Endodermal cell (in vitro differentiated cells): ENCODE measurements at regions not wholly inside any gene's neighbourhood (a gene's known extent, or its start where the extent isn't known, plus 50 kb on each side); places are given as distances from the start of the nearest gene placed in this dataset.

Source experiments
- DNase-seq: peaks from one replicate; pipeline ENCODE4 v3.0.0-alpha.2; 2017
- H3K27ac ChIP-seq: 2 replicates; pipeline ENCODE4 v1.5.1; 2013; ENCODE audit warnings: mild to moderate bottlenecking, low read depth, low read length, moderate library complexity
- H3K27me3 ChIP-seq: 2 replicates; pipeline ENCODE4 v1.6.1; 2013; ENCODE audit warnings: mild to moderate bottlenecking, low read length, moderate library complexity; ENCODE audit not compliant: insufficient read depth, control insufficient read depth, poor library complexity, severe bottlenecking
- H3K36me3 ChIP-seq: 2 replicates; pipeline ENCODE4 v1.7.0; 2013; ENCODE audit warnings: mild to moderate bottlenecking, low read length, moderate library complexity; ENCODE audit not compliant: control insufficient read depth, insufficient read depth
- H3K4me1 ChIP-seq: one replicate; pipeline ENCODE4 v1.7.0; 2013; ENCODE audit warnings: low read length; ENCODE audit not compliant: control insufficient read depth, insufficient read depth
- H3K4me3 ChIP-seq: 2 replicates; pipeline ENCODE4 v1.5.1; 2013; ENCODE audit warnings: mild to moderate bottlenecking, low read length, moderate library complexity
- H3K9ac ChIP-seq: 2 replicates; pipeline ENCODE4 v1.6.1; 2013; ENCODE audit warnings: mild to moderate bottlenecking, low read length, moderate library complexity; ENCODE audit not compliant: poor library complexity, severe bottlenecking; ENCODE audit errors: extremely low read depth
- H3K9me3 ChIP-seq: 2 replicates; pipeline ENCODE4 v1.6.1; 2013; ENCODE audit warnings: mild to moderate bottlenecking, low read length, moderate library complexity; ENCODE audit not compliant: control insufficient read depth
- H3K27ac Mint-ChIP-seq: 2 replicates; pipeline ENCODE4 v1.8.0; 2020; ENCODE audit warnings: mixed read lengths
- H3K27me3 Mint-ChIP-seq: 2 replicates; pipeline ENCODE4 v1.8.0; 2021; ENCODE audit warnings: mild to moderate bottlenecking, mixed read lengths; ENCODE audit not compliant: insufficient read depth
- H3K36me3 Mint-ChIP-seq: 2 replicates; pipeline ENCODE4 v1.8.0; 2020; ENCODE audit warnings: low read depth, mixed read lengths
- H3K4me1 Mint-ChIP-seq: 2 replicates; pipeline ENCODE4 v1.8.0; 2020; ENCODE audit warnings: mixed read lengths
- H3K4me3 Mint-ChIP-seq: 2 replicates; pipeline ENCODE4 v1.8.0; 2020; ENCODE audit warnings: mild to moderate bottlenecking, moderate library complexity, mixed read lengths
- H3K9me3 Mint-ChIP-seq: 2 replicates; pipeline ENCODE4 v1.8.0; 2020; ENCODE audit warnings: mild to moderate bottlenecking, mixed read lengths
- WGBS, 2 experiments: methylation state at CpG; one replicate each; pipeline versions ENCODE4 v1.1.5 to v1.1.7; 2013; ENCODE audit warnings: missing lambda C conversion rate in 2 of 2, mixed read lengths in 1 of 2; ENCODE audit not compliant: insufficient coverage in 1 of 2, insufficient read length in 1 of 2; 5-methylcytosine and 5-hydroxymethylcytosine counted together
- TF ChIP-seq, protein P1 (sequence below): fragments of 200-600 bp; sonication (generic); conservative IDR thresholded peaks from 2 replicates; pipeline ENCODE4 v1.5.0; 2021; ENCODE audit warnings: antibody characterized with exemption, mild to moderate bottlenecking

DNA sequence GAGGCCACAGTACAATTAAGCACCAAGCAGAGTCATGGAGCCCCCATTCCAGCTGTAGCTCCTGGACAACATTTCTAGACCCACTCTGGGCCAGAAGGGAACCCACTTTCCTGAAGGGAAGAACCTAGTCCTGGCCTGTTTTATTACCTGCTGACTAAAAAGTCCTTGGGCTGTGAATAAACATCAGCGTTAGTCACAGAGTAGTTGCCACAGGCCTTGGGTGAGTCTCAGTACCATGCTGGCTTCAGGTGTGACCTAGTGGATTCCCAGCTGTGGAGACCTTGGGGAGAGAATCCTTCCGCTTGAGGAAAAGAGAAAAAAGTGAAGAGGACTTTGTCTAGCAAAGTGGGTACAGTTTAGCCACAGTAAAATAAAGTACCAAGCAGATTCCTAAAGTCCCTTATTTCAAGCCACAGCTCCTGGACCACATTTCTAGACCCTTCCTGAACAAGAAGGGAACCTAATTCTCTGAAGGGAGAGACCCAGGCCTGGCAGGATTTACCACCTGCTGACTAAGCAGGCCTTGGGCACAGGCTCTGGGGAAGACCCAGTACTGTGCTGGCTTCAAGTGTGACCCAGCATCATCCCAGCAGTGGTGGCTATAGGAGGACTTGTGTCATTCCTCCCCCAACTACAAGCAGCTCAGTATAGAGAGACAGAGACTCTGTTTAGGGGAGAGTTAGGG is 118.3 kb upstream of the KCNH8 start:
- Histone ChIP-seq H3K36me3 (no peaks in the 10 kb centered on the region), H3K4me1 (no peaks in the 10 kb centered on the region), H3K9me3 (no peaks in the 10 kb centered on the region), H3K4me3 (no peak overlapping the region), H3K27me3 (no peaks in the 10 kb centered on the region), H3K27ac (no peak overlapping the region), H3K9ac (no peak overlapping the region)
- H3K27ac Mint-ChIP-seq: no peak overlapping the region
- 86 to 100% methylated on average over 1 to 2 of the region's 2 CpGs for WGBS, 2 experiments
- no peaks in the 10 kb centered on the region for H3K36me3 Mint-ChIP-seq
- DNase-seq: no peak
- H3K27me3 Mint-ChIP-seq: no peaks in the 10 kb centered on the region
- H3K4me1 Mint-ChIP-seq: no peaks in the 10 kb centered on the region
- peaks cover 10% of the 10 kb centered on the region for H3K9me3 Mint-ChIP-seq
- TF ChIP-seq, protein P1, sequence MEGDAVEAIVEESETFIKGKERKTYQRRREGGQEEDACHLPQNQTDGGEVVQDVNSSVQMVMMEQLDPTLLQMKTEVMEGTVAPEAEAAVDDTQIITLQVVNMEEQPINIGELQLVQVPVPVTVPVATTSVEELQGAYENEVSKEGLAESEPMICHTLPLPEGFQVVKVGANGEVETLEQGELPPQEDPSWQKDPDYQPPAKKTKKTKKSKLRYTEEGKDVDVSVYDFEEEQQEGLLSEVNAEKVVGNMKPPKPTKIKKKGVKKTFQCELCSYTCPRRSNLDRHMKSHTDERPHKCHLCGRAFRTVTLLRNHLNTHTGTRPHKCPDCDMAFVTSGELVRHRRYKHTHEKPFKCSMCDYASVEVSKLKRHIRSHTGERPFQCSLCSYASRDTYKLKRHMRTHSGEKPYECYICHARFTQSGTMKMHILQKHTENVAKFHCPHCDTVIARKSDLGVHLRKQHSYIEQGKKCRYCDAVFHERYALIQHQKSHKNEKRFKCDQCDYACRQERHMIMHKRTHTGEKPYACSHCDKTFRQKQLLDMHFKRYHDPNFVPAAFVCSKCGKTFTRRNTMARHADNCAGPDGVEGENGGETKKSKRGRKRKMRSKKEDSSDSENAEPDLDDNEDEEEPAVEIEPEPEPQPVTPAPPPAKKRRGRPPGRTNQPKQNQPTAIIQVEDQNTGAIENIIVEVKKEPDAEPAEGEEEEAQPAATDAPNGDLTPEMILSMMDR: no peak
- H3K4me3 Mint-ChIP-seq: no peak overlapping the region

GRCh38 chr3:19025441-19025840 is 122.9 kb upstream of the KCNH8 start:
- Mint-ChIP-seq H3K27ac (no peak overlapping the region), H3K9me3 (no peaks in the 10 kb centered on the region), H3K36me3 (no peaks in the 10 kb centered on the region), H3K4me1 (no peaks in the 10 kb centered on the region), H3K4me3 (no peak overlapping the region), H3K27me3 (no peaks in the 10 kb centered on the region)
- H3K4me3 ChIP-seq: no peak overlapping the region
- H3K27me3 ChIP-seq: no peaks in the 10 kb centered on the region
- TF ChIP-seq, protein P1: no peak
- H3K27ac ChIP-seq: no peak overlapping the region
- H3K4me1 ChIP-seq: no peaks in the 10 kb centered on the region
- no peaks in the 10 kb centered on the region for H3K36me3 ChIP-seq
- no peak overlapping the region for H3K9ac ChIP-seq
- 88% methylated on average over 1 of the region's 1 CpG; no CpG with 5 or more reads in 1 of the 2 experiments for WGBS, 2 experiments
- DNase-seq: no peak
- no peaks in the 10 kb centered on the region for H3K9me3 ChIP-seq

DNA sequence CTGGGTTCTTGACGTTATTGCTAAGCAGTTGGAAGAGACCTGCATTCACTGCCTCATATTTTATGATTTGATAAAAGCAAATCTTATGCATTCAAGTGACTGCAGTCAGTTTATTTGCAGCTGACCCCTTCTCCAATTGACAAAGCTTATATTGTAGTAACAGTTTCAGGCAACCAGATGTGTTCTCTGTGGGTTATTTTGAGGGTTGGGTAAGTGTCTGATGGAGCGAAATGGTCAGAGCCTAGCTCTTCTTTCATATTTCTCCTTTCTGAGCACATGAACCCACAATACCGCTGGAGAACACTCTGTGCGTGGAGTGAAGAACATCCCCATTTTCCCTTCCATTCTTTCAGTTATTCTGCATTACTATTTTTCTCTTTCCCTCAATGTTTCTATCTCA is 125.8 kb upstream of the KCNH8 start:
- TF ChIP-seq, protein P1: no peak
- no peaks in the 10 kb centered on the region for H3K4me1 Mint-ChIP-seq
- no peak overlapping the region for H3K27ac Mint-ChIP-seq
- H3K27me3 ChIP-seq: no peaks in the 10 kb centered on the region
- H3K4me3 Mint-ChIP-seq: no peak overlapping the region
- H3K9me3 ChIP-seq: no peaks in the 10 kb centered on the region
- no peak overlapping the region for H3K9ac ChIP-seq
- H3K4me1 ChIP-seq: no peaks in the 10 kb centered on the region
- H3K9me3 Mint-ChIP-seq: peaks cover 3% of the 10 kb centered on the region
- H3K27ac ChIP-seq: no peak overlapping the region
- 91 to 100% methylated on average over 1 to 4 of the region's 4 CpGs for WGBS, 2 experiments
- DNase-seq: no peak
- H3K27me3 Mint-ChIP-seq: no peaks in the 10 kb centered on the region
- H3K4me3 ChIP-seq: no peak overlapping the region
- no peaks in the 10 kb centered on the region for H3K36me3 ChIP-seq
- H3K36me3 Mint-ChIP-seq: no peaks in the 10 kb centered on the region
